Central memory CD8-positive, alpha-beta T cell (primary cell): ENCODE measurements at regions not wholly inside any gene's neighbourhood (a gene's known extent, or its start where the extent isn't known, plus 50 kb on each side); places are given as distances from the start of the nearest gene placed in this dataset.

Experiments
- ATAC-seq: fragments of 150-1000 bp; cut with Tn5 transposase; replicated peaks from 2 replicates; pipeline ENCODE4 v1.10.0; 2022; ENCODE audit warnings: mild to moderate bottlenecking, moderate FRiP score, moderate number of reproducible peaks; ENCODE audit not compliant: poor library complexity, severe bottlenecking; ENCODE audit errors: extremely low read depth
- DNase-seq, 2 donors: peaks; one replicate each; pipeline ENCODE4 v3.0.0; 2021; ENCODE audit warnings: low spot score in 2 of 2
- H3K27ac Mint-ChIP-seq: one replicate; pipeline ENCODE4 v1.8.0; 2022; ENCODE audit warnings: low read depth, mild to moderate bottlenecking, moderate library complexity, mixed read lengths
- H3K27me3 Mint-ChIP-seq: one replicate; pipeline ENCODE4 v1.8.0; 2022; ENCODE audit warnings: mixed read lengths
- H3K36me3 Mint-ChIP-seq: one replicate; pipeline ENCODE4 v1.8.0; 2022; ENCODE audit warnings: mild to moderate bottlenecking, moderate library complexity, mixed read lengths; ENCODE audit not compliant: insufficient read depth
- H3K4me1 Mint-ChIP-seq: one replicate; pipeline ENCODE4 v1.8.0; 2022; ENCODE audit warnings: mixed read lengths
- H3K4me3 Mint-ChIP-seq: one replicate; pipeline ENCODE4 v1.8.0; 2022; ENCODE audit warnings: mild to moderate bottlenecking, moderate library complexity, mixed read lengths
- H3K9me3 Mint-ChIP-seq: one replicate; pipeline ENCODE4 v1.8.0; 2022; ENCODE audit warnings: mixed read lengths

- no peak for DNase-seq
- Mint-ChIP-seq H3K27me3 (peaks cover 20% of the 10 kb centered on the region), H3K4me1 (no peaks in the 10 kb centered on the region), H3K27ac (no peak overlapping the region), H3K4me3 (no peak overlapping the region), H3K36me3 (no peaks in the 10 kb centered on the region), H3K9me3 (no peaks in the 10 kb centered on the region)
- no peak for ATAC-seq
Observed at GRCh38 chr2:12396699-12397098, 320.0 kb upstream of the TRIB2 start.

- H3K9me3 Mint-ChIP-seq, result no peaks in the 10 kb centered on the region
- peaks cover 20% of the 10 kb centered on the region for H3K27me3 Mint-ChIP-seq
- H3K27ac Mint-ChIP-seq, result no peak overlapping the region
- DNase-seq (no peak), ATAC-seq (no peak)
- no peaks in the 10 kb centered on the region for H3K4me1 Mint-ChIP-seq
- no peaks in the 10 kb centered on the region for H3K36me3 Mint-ChIP-seq
- H3K4me3 Mint-ChIP-seq, result no peak overlapping the region
Observed at GRCh38 chr2:12397854-12398253, 318.9 kb upstream of the TRIB2 start.

- DNase-seq, result no peak
- Mint-ChIP-seq H3K27ac (no peak overlapping the region), H3K36me3 (no peaks in the 10 kb centered on the region), H3K4me1 (no peaks in the 10 kb centered on the region), H3K4me3 (no peak overlapping the region), H3K9me3 (no peaks in the 10 kb centered on the region), H3K27me3 (peaks cover 20% of the 10 kb centered on the region)
- no peak for ATAC-seq
Observed at GRCh38 chr2:12399240-12399639, 317.5 kb upstream of the TRIB2 start.

GRCh38 chr2:12400543-12400942 is 316.2 kb upstream of the TRIB2 start:
- no peak for DNase-seq
- Mint-ChIP-seq H3K4me3 (no peak overlapping the region), H3K9me3 (no peaks in the 10 kb centered on the region), H3K36me3 (no peaks in the 10 kb centered on the region), H3K27ac (no peak overlapping the region), H3K4me1 (no peaks in the 10 kb centered on the region), H3K27me3 (peaks cover 20% of the 10 kb centered on the region)
- no peak for ATAC-seq

- H3K27ac Mint-ChIP-seq, result no peak overlapping the region
- peaks cover 13% of the 10 kb centered on the region for H3K27me3 Mint-ChIP-seq
- ATAC-seq (no peak), DNase-seq (no peak)
- H3K9me3 Mint-ChIP-seq, result no peaks in the 10 kb centered on the region
- H3K4me1 Mint-ChIP-seq, result no peaks in the 10 kb centered on the region
- no peaks in the 10 kb centered on the region for H3K36me3 Mint-ChIP-seq
- H3K4me3 Mint-ChIP-seq, result no peak overlapping the region
Observed at GRCh38 chr2:12402440-12403139, 314.1 kb upstream of the TRIB2 start.

- H3K36me3 Mint-ChIP-seq, result no peaks in the 10 kb centered on the region
- ATAC-seq (no peak), DNase-seq (no peak)
- H3K4me1 Mint-ChIP-seq, result no peaks in the 10 kb centered on the region
- H3K27me3 Mint-ChIP-seq, result peaks cover 13% of the 10 kb centered on the region
- H3K27ac Mint-ChIP-seq, result no peak overlapping the region
- H3K4me3 Mint-ChIP-seq, result no peak overlapping the region
- H3K9me3 Mint-ChIP-seq, result no peaks in the 10 kb centered on the region
Observed at GRCh38 chr2:12404497-12404896, 312.2 kb upstream of the TRIB2 start.

DNA sequence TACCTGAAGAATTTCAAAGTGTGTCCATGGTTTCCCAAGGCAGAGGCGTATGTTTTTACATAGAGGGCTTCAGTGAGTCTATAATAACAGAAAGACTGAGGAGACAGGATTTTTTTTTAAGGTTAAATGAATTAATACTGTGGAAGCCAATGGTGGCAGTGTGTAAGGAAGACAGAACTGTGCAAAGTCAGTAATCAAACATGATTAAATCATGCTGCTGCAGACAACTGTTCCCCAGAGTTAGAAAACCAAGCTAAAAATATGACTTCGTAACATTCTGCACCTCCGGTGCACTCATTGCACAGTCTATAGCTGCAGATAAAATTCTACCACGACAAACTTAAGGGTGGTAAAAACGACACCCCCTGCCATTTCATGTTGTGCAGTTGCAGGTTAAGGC is 309.6 kb upstream of the TRIB2 start:
- Mint-ChIP-seq H3K4me3 (no peak overlapping the region), H3K36me3 (no peaks in the 10 kb centered on the region), H3K9me3 (no peaks in the 10 kb centered on the region), H3K27ac (no peak overlapping the region), H3K4me1 (no peaks in the 10 kb centered on the region), H3K27me3 (no peaks in the 10 kb centered on the region)
- ATAC-seq, result no peak
- DNase-seq, result no peak

DNA sequence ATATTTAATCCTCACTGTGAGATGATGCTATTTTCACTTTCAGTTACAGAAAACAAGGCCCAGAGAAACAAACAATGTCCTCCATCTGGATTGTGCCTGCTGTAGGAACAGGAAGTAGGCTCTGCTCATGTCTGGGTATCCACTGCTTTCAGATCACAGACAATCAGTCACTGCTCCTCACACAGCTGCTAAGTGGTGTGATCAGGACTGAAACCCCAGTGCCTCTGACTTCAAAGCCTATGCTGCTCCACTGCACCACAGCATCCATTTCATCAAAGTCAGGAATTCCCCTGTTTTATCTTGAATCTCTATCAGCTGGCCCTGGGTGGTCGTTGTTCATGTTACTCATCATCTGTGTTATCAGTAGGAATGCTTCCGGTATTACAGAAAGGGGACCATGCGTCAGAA is 303.8 kb upstream of the TRIB2 start:
- Mint-ChIP-seq H3K27ac (peak overlapping the region; percentile 6), H3K4me1 (peaks cover 18% of the 10 kb centered on the region)
- no peak for DNase-seq

DNA sequence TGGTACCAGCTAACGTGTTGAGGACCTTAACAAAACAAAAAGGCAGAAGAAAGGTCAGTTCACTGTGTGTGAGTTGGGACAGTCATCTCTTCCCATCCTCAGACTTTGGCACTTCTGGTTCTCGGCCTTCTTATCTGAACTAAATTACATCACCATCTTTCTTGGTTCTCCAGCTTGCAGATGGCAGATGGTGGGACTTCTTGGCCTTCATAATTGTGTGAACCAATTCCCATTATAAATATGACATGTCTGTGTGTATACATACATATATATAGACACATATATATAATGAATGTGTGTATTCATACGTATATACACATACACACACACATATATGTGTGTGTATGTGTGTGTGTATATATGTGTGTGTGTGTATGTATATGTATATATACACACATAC is 301.2 kb upstream of the TRIB2 start:
- no peaks in the 10 kb centered on the region for H3K27me3 Mint-ChIP-seq
- no peak overlapping the region for H3K27ac Mint-ChIP-seq
- no peaks in the 10 kb centered on the region for H3K36me3 Mint-ChIP-seq
- H3K9me3 Mint-ChIP-seq, result no peaks in the 10 kb centered on the region
- ATAC-seq, result no peak
- DNase-seq, result no peak
- H3K4me3 Mint-ChIP-seq, result no peak overlapping the region
- H3K4me1 Mint-ChIP-seq, result peaks cover 18% of the 10 kb centered on the region

More for the DNA sequence above, 303.8 kb upstream of the TRIB2 start:
- Mint-ChIP-seq H3K9me3 (no peaks in the 10 kb centered on the region), H3K36me3 (no peaks in the 10 kb centered on the region), H3K27me3 (no peaks in the 10 kb centered on the region), H3K4me3 (no peak overlapping the region)
- ATAC-seq, result peak; percentile 71

DNA sequence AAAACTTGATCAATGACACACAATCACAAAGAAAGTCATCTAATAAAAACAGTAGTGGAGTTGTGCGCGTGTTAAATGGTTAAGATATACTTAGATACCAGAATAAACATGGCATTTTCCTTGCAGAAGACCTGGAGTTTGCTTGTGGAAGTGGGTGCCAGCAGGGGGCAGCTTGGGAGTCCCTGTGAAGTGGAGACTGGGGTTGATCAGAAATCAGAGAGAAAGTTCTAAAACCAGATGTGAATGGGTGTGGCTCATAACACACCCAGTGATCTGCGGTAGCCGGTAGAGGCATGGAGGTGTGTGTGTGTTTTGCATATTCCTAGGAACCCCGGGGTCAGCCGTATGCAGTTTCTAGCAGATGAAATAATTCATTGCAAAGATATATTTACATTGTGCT is 300.1 kb upstream of the TRIB2 start:
- H3K4me1 Mint-ChIP-seq, result peaks cover 18% of the 10 kb centered on the region
- H3K27ac Mint-ChIP-seq, result peak overlapping the region; percentile 30
- H3K36me3 Mint-ChIP-seq, result no peaks in the 10 kb centered on the region
- no peaks in the 10 kb centered on the region for H3K9me3 Mint-ChIP-seq
- H3K27me3 Mint-ChIP-seq, result no peaks in the 10 kb centered on the region
- DNase-seq (peak; percentile 20 to 35), ATAC-seq (peak; percentile 59)
- H3K4me3 Mint-ChIP-seq, result no peak overlapping the region

GRCh38 chr2:12417786-12418185 is 298.9 kb upstream of the TRIB2 start:
- Mint-ChIP-seq H3K4me3 (no peak overlapping the region), H3K27me3 (no peaks in the 10 kb centered on the region), H3K27ac (no peak overlapping the region)

GRCh38 chr2:12419803-12420202 is 296.9 kb upstream of the TRIB2 start:
- no peaks in the 10 kb centered on the region for H3K9me3 Mint-ChIP-seq
- H3K27ac Mint-ChIP-seq, result no peak overlapping the region
- H3K36me3 Mint-ChIP-seq, result no peaks in the 10 kb centered on the region
- no peaks in the 10 kb centered on the region for H3K27me3 Mint-ChIP-seq
- DNase-seq (no peak), ATAC-seq (no peak)
- peaks cover 11% of the 10 kb centered on the region for H3K4me1 Mint-ChIP-seq
- H3K4me3 Mint-ChIP-seq, result no peak overlapping the region

More at GRCh38 chr2:12417786-12418185, 298.9 kb upstream of the TRIB2 start:
- DNase-seq (no peak), ATAC-seq (no peak)
- Mint-ChIP-seq H3K9me3 (no peaks in the 10 kb centered on the region), H3K4me1 (peaks cover 16% of the 10 kb centered on the region), H3K36me3 (no peaks in the 10 kb centered on the region)

DNA sequence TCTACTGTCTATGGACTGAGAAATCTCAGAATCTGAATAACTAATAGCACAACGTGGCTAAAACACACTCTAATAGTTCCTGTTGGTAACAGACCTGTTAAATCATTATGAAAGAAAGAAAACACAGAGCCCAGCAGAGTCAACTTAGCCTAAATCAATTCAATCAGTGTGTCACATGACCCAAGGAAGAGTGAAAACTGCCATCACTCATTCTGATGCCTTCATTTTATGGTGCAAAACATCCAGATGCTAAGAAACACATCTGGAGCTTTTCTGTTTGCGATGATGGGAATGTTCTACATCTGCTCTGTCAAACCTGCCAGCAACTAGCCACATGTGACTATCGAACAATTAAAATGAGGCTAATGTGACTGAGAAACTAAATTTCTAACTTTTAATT is 295.7 kb upstream of the TRIB2 start:
- Mint-ChIP-seq H3K27me3 (no peaks in the 10 kb centered on the region), H3K9me3 (no peaks in the 10 kb centered on the region), H3K4me1 (peaks cover 11% of the 10 kb centered on the region), H3K27ac (no peak overlapping the region), H3K36me3 (no peaks in the 10 kb centered on the region), H3K4me3 (no peak overlapping the region)
- no peak for ATAC-seq
- DNase-seq, result no peak
